DMS53 (cell line): ENCODE measurements at regions not wholly inside any gene's neighbourhood (a gene's known extent, or its start where the extent isn't known, plus 50 kb on each side); places are given as distances from the start of the nearest gene placed in this dataset.

Experiments
- DNase-seq: peaks from one replicate; lab custom pipeline; 2025; lab: John Stamatoyannopoulos, UW

GRCh38 chr6:8583291-8583690 is 147.9 kb upstream of the SLC35B3 start:
- DNase-seq = no peak

- DNase-seq = no peak
Observed at GRCh38 chr6:8579372-8579771, 144.0 kb upstream of the SLC35B3 start.

GRCh38 chr6:8578006-8578405 is 142.7 kb upstream of the SLC35B3 start:
- DNase-seq = no peak

GRCh38 chr6:8574749-8575468 is 139.6 kb upstream of the SLC35B3 start:
- no peak for DNase-seq

- no peak for DNase-seq
Observed at GRCh38 chr6:8574311-8574710, 139.0 kb upstream of the SLC35B3 start.

- no peak for DNase-seq
Observed at GRCh38 chr6:8570256-8570920, 135.0 kb upstream of the SLC35B3 start.

GRCh38 chr6:8562125-8562524 is 126.8 kb upstream of the SLC35B3 start:
- no peak for DNase-seq

GRCh38 chr6:8558953-8559352 is 123.6 kb upstream of the SLC35B3 start:
- DNase-seq = no peak

- peak; percentile 46 for DNase-seq
Observed at GRCh38 chr6:8557014-8557748, 121.8 kb upstream of the SLC35B3 start.

- peak; percentile 92 for DNase-seq
Observed at GRCh38 chr6:8556370-8557013, 121.1 kb upstream of the SLC35B3 start.

- no peak for DNase-seq
Observed at GRCh38 chr6:8551993-8552392, 116.6 kb upstream of the SLC35B3 start.

- DNase-seq = no peak
Observed at GRCh38 chr6:8551386-8551785, 116.0 kb upstream of the SLC35B3 start.

- DNase-seq = no peak
Observed at GRCh38 chr6:8549074-8549790, 113.9 kb upstream of the SLC35B3 start.

- DNase-seq = no peak
Observed at GRCh38 chr6:8546496-8546895, 111.2 kb upstream of the SLC35B3 start.

- no peak for DNase-seq
Observed at GRCh38 chr6:8545336-8545735, 110.0 kb upstream of the SLC35B3 start.

- DNase-seq = no peak
Observed at GRCh38 chr6:8543714-8544113, 108.4 kb upstream of the SLC35B3 start.

- peak; percentile 68 for DNase-seq
Observed at GRCh38 chr6:8539453-8539852, 104.1 kb upstream of the SLC35B3 start.

GRCh38 chr6:8536122-8536521 is 100.8 kb upstream of the SLC35B3 start:
- no peak for DNase-seq

- no peak for DNase-seq
Observed at GRCh38 chr6:8535519-8535918, 100.2 kb upstream of the SLC35B3 start.

GRCh38 chr6:8530785-8531435 is 95.6 kb upstream of the SLC35B3 start:
- DNase-seq = peak; percentile 61

GRCh38 chr6:8529250-8529649 is 93.9 kb upstream of the SLC35B3 start:
- DNase-seq = no peak
